ENCODE measurements at regions not wholly inside any gene's neighbourhood (a gene's known extent, or its start where the extent isn't known, plus 50 kb on each side); places are given as distances from the start of the nearest gene placed in this dataset.

DNA sequence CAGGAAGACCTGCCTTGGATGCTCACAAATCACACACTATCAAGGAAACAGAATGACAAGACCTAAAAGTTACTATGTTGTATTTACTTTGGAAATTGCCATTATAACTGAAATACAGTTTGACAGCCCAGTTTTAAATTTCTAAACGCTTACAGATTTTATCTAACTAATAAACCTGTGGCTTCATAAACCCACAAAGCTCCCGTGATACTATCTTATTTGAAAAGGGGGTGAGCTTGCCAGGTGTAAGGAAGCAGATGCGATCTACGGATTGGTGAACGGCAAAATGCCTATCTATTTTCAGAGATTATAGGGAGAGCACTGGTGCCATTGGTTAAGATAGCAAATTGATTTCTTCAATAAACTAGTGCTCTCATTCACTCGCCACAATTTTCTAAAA is 485.5 kb downstream of the BCAT1 start:
- no peak for DNase-seq
- H3K9me3 ChIP-seq (ENCODE audit: control insufficient read depth in 2 of 3, insufficient read depth in 1 of 3, low read length in 3 of 3): no peaks in the 10 kb centered on the region
- FAIRE-seq: no peak
- H3K27ac ChIP-seq (ENCODE audit: low read depth in 2 of 2, low read length in 2 of 2): no peak overlapping the region
- H3K36me3 ChIP-seq (ENCODE audit: control insufficient read depth in 2 of 3, insufficient read depth in 3 of 3, low read length in 3 of 3): no peaks in the 10 kb centered on the region
- no peaks in the 10 kb centered on the region for H3K4me1 ChIP-seq (ENCODE audit: control insufficient read depth in 2 of 3, insufficient read depth in 2 of 3, low read depth in 1 of 3, low read length in 3 of 3)
- TF ChIP-seq CTCF (IDR thresholded peaks at IDR 0.05; ENCODE audit: borderline replicate concordance, extremely low read depth, insufficient read depth): no peak
- no peak overlapping the region for H3K4me3 ChIP-seq (ENCODE audit: low read length in 3 of 3)
- H3K9ac ChIP-seq (ENCODE audit: low read length in 3 of 3): no peak overlapping the region
- H3K27me3 ChIP-seq (ENCODE audit: control insufficient read depth, insufficient read depth, low read length): no peaks in the 10 kb centered on the region
- intact Hi-C loops (cut with DNase I): no loop called here

DNA sequence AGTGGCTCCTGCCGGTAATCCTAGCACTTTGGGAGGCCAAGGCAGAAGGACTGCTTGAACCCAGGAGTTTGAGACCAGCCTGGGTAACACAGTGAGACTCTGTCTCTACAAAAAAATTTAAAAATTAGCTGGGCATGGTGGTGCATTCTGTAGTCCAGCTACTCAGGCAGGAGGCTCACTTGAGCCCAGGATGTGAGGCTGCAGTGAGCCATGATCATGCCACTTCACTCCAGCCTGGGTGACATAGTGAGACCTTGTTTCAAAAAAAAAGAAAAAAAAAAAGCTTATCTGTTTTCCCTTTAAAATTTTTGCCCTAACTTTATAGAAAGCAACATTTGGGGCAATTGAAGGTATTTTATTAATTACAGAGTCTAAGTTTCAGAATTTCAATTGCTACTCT is 486.0 kb downstream of the BCAT1 start:
- H3K9me3 ChIP-seq (ENCODE audit: control insufficient read depth in 2 of 3, insufficient read depth in 1 of 3, low read length in 3 of 3): no peaks in the 10 kb centered on the region
- no peak overlapping the region for H3K27ac ChIP-seq (ENCODE audit: low read depth in 2 of 2, low read length in 2 of 2)
- TF ChIP-seq CTCF (IDR thresholded peaks at IDR 0.05; ENCODE audit: borderline replicate concordance, extremely low read depth, insufficient read depth): no peak
- no peak overlapping the region for H3K4me3 ChIP-seq (ENCODE audit: low read length in 3 of 3)
- H3K36me3 ChIP-seq (ENCODE audit: control insufficient read depth in 2 of 3, insufficient read depth in 3 of 3, low read length in 3 of 3): no peaks in the 10 kb centered on the region
- no peak for DNase-seq
- intact Hi-C loops (cut with DNase I): no loop called here
- no peaks in the 10 kb centered on the region for H3K4me1 ChIP-seq (ENCODE audit: control insufficient read depth in 2 of 3, insufficient read depth in 2 of 3, low read depth in 1 of 3, low read length in 3 of 3)
- H3K27me3 ChIP-seq (ENCODE audit: control insufficient read depth, insufficient read depth, low read length): no peaks in the 10 kb centered on the region
- H3K9ac ChIP-seq (ENCODE audit: low read length in 3 of 3): no peak overlapping the region
- no peak for FAIRE-seq

DNA sequence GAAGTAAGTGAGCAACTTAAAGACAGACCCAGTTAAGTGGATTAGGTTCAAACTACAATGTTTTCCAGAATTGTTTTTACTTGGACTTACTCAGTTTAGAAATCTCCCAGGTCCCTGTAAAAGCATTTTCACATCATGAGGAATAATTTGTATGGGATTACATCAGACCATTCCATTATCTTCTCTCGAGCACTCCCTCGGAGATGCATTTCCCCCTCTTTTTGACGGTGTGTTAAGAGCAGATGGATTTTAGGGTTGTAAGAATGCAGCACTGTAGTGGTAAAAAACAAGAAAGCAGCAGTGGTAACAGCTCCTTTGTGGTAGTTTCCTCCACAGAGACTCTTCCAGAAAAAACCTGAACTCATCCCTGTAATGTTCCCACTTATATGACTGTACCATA is 488.4 kb downstream of the BCAT1 start:
- FAIRE-seq: no peak
- H3K4me1 ChIP-seq (ENCODE audit: control insufficient read depth in 2 of 3, insufficient read depth in 2 of 3, low read depth in 1 of 3, low read length in 3 of 3): no peaks in the 10 kb centered on the region
- no peak overlapping the region for H3K27ac ChIP-seq (ENCODE audit: low read depth in 2 of 2, low read length in 2 of 2)
- H3K36me3 ChIP-seq (ENCODE audit: control insufficient read depth in 2 of 3, insufficient read depth in 3 of 3, low read length in 3 of 3): no peaks in the 10 kb centered on the region
- intact Hi-C loops (cut with DNase I): no loop called here
- H3K27me3 ChIP-seq (ENCODE audit: control insufficient read depth, insufficient read depth, low read length): no peaks in the 10 kb centered on the region
- no peaks in the 10 kb centered on the region for H3K9me3 ChIP-seq (ENCODE audit: control insufficient read depth in 2 of 3, insufficient read depth in 1 of 3, low read length in 3 of 3)
- no peak for TF ChIP-seq CTCF (IDR thresholded peaks at IDR 0.05; ENCODE audit: borderline replicate concordance, extremely low read depth, insufficient read depth)
- no peak overlapping the region for H3K9ac ChIP-seq (ENCODE audit: low read length in 3 of 3)
- DNase-seq: no peak
- H3K4me3 ChIP-seq (ENCODE audit: low read length in 3 of 3): no peak overlapping the region

DNA sequence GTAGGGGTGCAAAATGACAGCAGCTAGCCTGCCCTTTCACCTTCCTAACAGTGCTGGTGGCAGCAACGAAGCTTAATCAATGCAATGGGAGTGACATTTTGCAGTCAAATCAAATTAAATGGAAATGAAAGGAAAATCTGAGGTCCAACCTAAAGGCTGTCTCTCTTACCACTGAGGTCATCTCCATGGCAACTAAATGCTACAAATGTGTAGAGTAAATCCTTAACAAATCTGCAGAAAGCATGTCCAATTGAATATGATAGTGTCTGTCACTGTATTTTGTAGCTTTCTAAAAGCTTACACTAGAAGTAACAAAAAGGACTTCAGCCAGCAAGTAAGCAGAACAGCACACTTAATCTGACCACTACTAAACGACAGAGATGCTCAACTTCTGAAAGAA is 488.8 kb downstream of the BCAT1 start:
- Histone ChIP-seq H3K9me3 (ENCODE audit: control insufficient read depth in 2 of 3, insufficient read depth in 1 of 3, low read length in 3 of 3) (no peaks in the 10 kb centered on the region), H3K27me3 (ENCODE audit: control insufficient read depth, insufficient read depth, low read length) (no peaks in the 10 kb centered on the region), H3K4me1 (ENCODE audit: control insufficient read depth in 2 of 3, insufficient read depth in 2 of 3, low read depth in 1 of 3, low read length in 3 of 3) (no peaks in the 10 kb centered on the region), H3K4me3 (ENCODE audit: low read length in 3 of 3) (no peak overlapping the region), H3K9ac (ENCODE audit: low read length in 3 of 3) (no peak overlapping the region), H3K36me3 (ENCODE audit: control insufficient read depth in 2 of 3, insufficient read depth in 3 of 3, low read length in 3 of 3) (no peaks in the 10 kb centered on the region), H3K27ac (ENCODE audit: low read depth in 2 of 2, low read length in 2 of 2) (no peak overlapping the region)
- FAIRE-seq: no peak
- TF ChIP-seq CTCF (IDR thresholded peaks at IDR 0.05; ENCODE audit: borderline replicate concordance, extremely low read depth, insufficient read depth): no peak
- intact Hi-C loops (cut with DNase I): no loop called here
- no peak for DNase-seq

Measured in kidney (tissue), 13 donors.